T-helper 2 cell treated with Interferon-gamma antibody and Interleukin-4, amounts not matched to agents 5 μg/mL and 100 μg/mL, for 36 hours (primary cell): ENCODE measurements at regions not wholly inside any gene's neighbourhood (a gene's known extent, or its start where the extent isn't known, plus 50 kb on each side); places are given as distances from the start of the nearest gene placed in this dataset.
A peak's percentile ranks its signal among the peaks of the same experiment; 100 is the strongest.

Experiments used
- DNase-seq: peaks from one replicate; pipeline ENCODE4 v3.0.0; 2021; ENCODE audit warnings: low spot score
- H3K27ac Mint-ChIP-seq: one replicate; pipeline ENCODE4 v1.8.0; 2021; ENCODE audit warnings: mild to moderate bottlenecking, mixed read lengths
- H3K27me3 Mint-ChIP-seq: one replicate; pipeline ENCODE4 v1.8.0; 2021; ENCODE audit warnings: low read depth, mixed read lengths
- H3K36me3 Mint-ChIP-seq: one replicate; pipeline ENCODE4 v1.8.0; 2021; ENCODE audit warnings: low read depth, mixed read lengths
- H3K4me1 Mint-ChIP-seq: one replicate; pipeline ENCODE4 v1.8.0; 2021; ENCODE audit warnings: low read depth, mixed read lengths
- H3K4me3 Mint-ChIP-seq: one replicate; pipeline ENCODE4 v1.8.0; 2022; ENCODE audit warnings: mild to moderate bottlenecking, moderate library complexity, mixed read lengths
- H3K9me3 Mint-ChIP-seq: one replicate; pipeline ENCODE4 v1.8.0; 2021; ENCODE audit warnings: mixed read lengths

DNA sequence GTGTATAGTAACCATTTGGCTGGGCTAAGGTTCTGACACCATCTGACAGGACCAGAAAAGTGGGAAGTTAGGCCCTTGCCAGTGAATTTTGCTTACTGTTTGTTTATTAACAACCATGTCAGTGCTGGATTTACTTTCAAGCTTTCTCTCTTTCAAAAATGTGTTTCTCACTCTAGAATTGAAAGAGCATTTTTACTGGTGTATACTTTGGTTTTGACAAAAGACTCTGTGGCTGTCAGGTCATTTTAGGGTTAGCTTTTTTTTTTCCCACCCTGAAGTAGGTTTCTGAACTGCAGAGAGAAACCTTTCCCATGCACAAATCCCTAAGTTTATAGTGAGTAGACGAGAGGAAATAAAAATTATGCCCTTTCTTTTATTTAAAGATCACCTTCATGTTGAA, 230.0 kb upstream of the TBC1D5 start:
- H3K36me3 Mint-ChIP-seq: no peaks in the 10 kb centered on the region
- no peaks in the 10 kb centered on the region for H3K9me3 Mint-ChIP-seq
- no peak overlapping the region for H3K27ac Mint-ChIP-seq
- H3K4me1 Mint-ChIP-seq: peaks cover 4% of the 10 kb centered on the region
- H3K4me3 Mint-ChIP-seq: no peak overlapping the region
- H3K27me3 Mint-ChIP-seq: peaks cover 3% of the 10 kb centered on the region
- no peak for DNase-seq

DNA sequence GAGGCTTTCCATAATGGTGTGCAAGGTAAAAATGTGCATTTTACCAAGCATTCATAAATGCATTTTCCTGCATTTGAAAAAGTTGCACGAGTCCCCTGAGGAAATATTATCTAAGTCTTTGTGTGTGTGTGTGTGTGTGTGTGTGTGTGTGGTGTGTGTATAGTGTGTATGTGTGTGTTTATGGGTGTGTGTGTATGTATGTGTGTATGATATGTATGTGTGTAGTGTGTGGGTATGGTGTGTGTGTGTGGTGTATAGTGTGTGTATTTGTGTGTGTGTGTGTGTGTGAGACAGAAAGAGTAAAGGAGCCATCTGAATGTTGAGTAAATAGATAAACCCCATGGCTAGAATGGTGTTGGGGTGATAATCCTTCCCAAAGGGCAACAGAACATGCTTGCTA, 229.6 kb upstream of the TBC1D5 start:
- Mint-ChIP-seq H3K4me3 (no peak overlapping the region), H3K27me3 (peaks cover 3% of the 10 kb centered on the region), H3K9me3 (no peaks in the 10 kb centered on the region), H3K36me3 (no peaks in the 10 kb centered on the region), H3K4me1 (peaks cover 4% of the 10 kb centered on the region), H3K27ac (no peak overlapping the region)
- DNase-seq: no peak

DNA sequence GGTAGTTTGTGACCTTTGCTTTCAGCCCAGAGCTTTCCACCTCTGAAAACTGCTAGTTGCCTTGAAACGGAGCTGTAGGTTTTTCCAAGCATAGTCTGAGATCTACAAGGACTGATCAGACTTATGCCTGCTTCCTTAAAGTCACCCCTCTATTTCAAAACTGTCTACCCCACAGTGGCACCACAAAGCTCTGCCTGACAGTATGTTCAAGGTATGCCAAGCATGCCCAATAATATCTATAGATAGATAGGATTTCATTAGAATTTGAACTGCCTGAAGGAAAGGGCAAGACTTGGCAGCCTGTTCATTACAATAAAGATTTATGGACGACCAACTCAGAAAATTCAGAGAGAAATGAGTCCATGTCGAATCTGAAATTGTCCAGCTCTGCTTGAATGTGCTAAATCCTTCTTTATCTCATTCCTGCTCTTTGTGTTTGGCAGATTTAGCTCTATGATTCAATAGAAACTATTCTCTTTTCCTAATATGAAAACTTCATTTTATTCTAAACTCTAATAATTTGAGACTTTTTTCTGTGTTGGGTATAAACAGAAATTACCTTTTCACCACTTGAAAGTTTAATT, 227.6 kb upstream of the TBC1D5 start:
- H3K4me3 Mint-ChIP-seq: no peak overlapping the region
- no peaks in the 10 kb centered on the region for H3K9me3 Mint-ChIP-seq
- H3K27me3 Mint-ChIP-seq: no peaks in the 10 kb centered on the region
- H3K4me1 Mint-ChIP-seq: peaks cover 4% of the 10 kb centered on the region
- H3K36me3 Mint-ChIP-seq: no peaks in the 10 kb centered on the region
- DNase-seq: no peak
- no peak overlapping the region for H3K27ac Mint-ChIP-seq

DNA sequence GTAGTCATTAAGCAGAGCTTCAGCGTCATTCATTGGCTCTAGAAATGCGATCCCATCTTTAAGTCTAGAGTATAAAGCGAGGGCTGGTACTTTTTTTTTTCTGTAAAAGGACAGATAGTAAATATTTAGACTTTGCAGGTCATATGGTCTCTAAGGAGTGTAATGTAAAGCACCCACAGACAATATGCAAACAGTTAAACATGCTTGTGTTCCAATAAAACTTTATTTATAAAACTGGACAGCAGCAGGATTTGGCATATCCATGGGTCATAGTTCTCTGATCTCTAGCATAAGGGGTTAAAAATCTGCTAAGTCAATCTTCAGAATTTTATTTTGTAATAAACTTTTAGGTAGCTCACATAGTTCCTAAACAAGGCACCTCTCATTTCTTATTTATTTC, 226.8 kb upstream of the TBC1D5 start:
- H3K36me3 Mint-ChIP-seq: no peaks in the 10 kb centered on the region
- no peak overlapping the region for H3K4me3 Mint-ChIP-seq
- H3K27me3 Mint-ChIP-seq: no peaks in the 10 kb centered on the region
- DNase-seq: no peak
- peaks cover 7% of the 10 kb centered on the region for H3K4me1 Mint-ChIP-seq
- H3K9me3 Mint-ChIP-seq: no peaks in the 10 kb centered on the region
- no peak overlapping the region for H3K27ac Mint-ChIP-seq

DNA sequence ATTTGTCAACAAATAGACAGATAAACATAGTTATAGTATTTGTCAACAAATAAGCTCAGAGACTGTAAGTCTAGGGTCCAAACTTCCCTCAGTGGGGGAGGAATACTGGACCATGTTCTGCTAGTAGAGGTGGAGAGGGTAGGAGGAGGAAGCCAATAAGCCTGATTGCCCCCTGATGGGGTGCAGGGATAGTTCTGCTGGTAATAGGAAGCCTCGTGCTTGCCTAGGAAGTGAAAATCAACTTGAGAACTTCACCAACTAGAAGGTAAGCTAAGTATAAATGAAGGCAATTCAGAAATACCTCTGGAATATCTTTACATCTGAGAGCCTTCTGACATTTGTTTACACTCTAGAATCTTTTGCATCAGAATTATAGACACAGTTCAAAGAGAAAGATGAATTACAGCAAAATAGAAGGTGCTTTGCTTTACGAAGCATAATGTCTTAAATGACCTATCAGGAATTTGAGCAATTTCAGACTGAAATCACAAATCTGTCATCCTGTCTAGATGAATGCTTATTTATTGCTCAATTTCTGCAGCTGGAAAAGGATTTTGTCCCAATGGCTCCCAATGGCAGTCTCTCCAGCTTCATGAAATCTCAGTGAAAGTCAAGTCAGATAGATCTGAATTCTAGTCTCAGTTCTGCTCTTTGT, 225.6 kb upstream of the TBC1D5 start:
- Mint-ChIP-seq H3K9me3 (no peaks in the 10 kb centered on the region), H3K36me3 (no peaks in the 10 kb centered on the region), H3K4me3 (no peak overlapping the region), H3K27me3 (no peaks in the 10 kb centered on the region), H3K27ac (no peak overlapping the region), H3K4me1 (peaks cover 13% of the 10 kb centered on the region)
- DNase-seq: no peak

DNA sequence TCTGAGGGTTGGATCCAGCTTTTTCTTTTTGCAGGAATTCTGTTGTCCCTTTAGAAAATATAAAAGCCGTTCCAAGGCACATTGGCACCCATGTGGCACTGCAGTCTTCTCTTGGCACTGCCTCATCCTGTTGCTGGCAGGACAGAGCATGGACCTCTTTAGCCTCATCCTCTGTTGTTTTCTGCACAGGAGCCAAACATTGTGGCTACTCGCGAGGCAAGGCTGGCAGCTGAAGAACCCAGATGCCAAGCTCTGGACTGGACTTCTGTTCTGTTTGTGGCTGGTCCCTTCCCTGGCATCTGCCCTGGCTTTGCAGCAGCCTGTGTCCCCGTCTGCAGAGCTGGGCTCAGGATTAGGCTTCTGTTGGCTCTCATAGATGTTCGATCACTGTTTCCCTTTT, 224.7 kb upstream of the TBC1D5 start:
- Mint-ChIP-seq H3K36me3 (no peaks in the 10 kb centered on the region), H3K4me3 (no peak overlapping the region), H3K9me3 (no peaks in the 10 kb centered on the region), H3K4me1 (peaks cover 13% of the 10 kb centered on the region), H3K27me3 (no peaks in the 10 kb centered on the region), H3K27ac (no peak overlapping the region)
- DNase-seq: no peak

DNA sequence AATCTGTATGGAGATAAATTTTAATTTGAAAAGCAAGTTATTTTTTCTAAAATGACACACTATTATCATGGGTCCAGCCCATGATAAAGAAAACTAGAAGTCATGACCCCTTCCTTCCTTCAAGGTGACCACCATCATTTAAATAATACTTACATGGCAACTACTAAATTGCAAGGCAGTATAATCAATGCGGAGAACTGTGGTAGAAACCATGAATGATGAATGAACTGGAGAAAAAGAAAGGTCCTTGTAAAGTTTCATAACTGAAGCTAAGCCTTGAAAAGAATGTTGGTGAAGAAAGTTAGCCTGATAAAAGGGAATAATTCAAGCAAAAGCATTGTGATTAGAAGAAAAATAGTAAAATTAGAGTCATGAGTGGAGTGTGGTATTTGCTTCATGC, 222.9 kb upstream of the TBC1D5 start:
- H3K9me3 Mint-ChIP-seq: no peaks in the 10 kb centered on the region
- H3K4me3 Mint-ChIP-seq: no peak overlapping the region
- H3K27ac Mint-ChIP-seq: no peak overlapping the region
- peaks cover 8% of the 10 kb centered on the region for H3K4me1 Mint-ChIP-seq
- no peaks in the 10 kb centered on the region for H3K27me3 Mint-ChIP-seq
- no peak for DNase-seq
- no peaks in the 10 kb centered on the region for H3K36me3 Mint-ChIP-seq

DNA sequence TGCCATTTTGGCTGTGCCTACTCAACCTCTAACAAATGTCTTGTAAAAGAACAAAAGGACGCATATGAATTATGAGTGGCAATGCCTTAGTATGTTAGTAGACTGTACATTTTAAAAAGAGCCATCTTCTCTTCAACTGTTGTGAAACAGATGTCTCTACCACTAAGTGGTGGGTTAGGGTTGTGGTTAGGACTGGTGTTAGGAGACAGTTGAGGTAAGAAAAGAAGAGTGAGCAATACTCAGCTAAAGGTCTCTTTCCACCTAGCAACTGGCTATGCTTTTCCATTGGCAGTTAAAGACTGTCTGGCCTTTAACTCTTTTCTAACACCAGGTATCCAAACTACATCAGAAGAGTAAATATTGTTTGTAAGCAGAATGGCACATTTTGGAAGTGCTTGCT, 221.7 kb upstream of the TBC1D5 start:
- H3K4me1 Mint-ChIP-seq: peaks cover 8% of the 10 kb centered on the region
- peak; percentile 21 for DNase-seq
- no peaks in the 10 kb centered on the region for H3K9me3 Mint-ChIP-seq
- H3K27me3 Mint-ChIP-seq: peaks cover 2% of the 10 kb centered on the region
- no peaks in the 10 kb centered on the region for H3K36me3 Mint-ChIP-seq
- H3K27ac Mint-ChIP-seq: no peak overlapping the region
- H3K4me3 Mint-ChIP-seq: no peak overlapping the region

DNA sequence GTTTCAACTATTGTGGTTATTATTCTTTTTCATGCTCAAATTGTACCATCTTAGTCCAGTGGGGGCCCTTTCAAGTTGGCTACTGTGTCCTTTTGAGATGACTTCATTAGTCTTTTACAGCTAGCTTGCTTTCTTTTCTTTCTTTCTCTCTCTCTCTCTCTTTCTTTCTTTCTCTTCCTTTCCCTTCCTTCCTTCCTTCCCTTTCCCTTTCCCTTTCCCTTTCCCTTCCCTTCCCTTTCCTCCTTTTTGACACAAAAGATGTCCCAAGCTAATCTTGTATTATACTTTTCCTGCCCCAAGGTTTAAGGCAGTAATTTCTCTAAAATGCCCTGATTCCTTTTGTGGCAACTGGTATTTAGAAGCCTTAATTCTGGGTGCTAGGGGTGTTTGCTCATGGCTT, 213.0 kb upstream of the TBC1D5 start:
- no peak overlapping the region for H3K27ac Mint-ChIP-seq
- H3K4me3 Mint-ChIP-seq: no peak overlapping the region
- H3K36me3 Mint-ChIP-seq: no peaks in the 10 kb centered on the region
- no peak for DNase-seq
- peaks cover 13% of the 10 kb centered on the region for H3K27me3 Mint-ChIP-seq
- H3K4me1 Mint-ChIP-seq: no peaks in the 10 kb centered on the region
- peaks cover 14% of the 10 kb centered on the region for H3K9me3 Mint-ChIP-seq

DNA sequence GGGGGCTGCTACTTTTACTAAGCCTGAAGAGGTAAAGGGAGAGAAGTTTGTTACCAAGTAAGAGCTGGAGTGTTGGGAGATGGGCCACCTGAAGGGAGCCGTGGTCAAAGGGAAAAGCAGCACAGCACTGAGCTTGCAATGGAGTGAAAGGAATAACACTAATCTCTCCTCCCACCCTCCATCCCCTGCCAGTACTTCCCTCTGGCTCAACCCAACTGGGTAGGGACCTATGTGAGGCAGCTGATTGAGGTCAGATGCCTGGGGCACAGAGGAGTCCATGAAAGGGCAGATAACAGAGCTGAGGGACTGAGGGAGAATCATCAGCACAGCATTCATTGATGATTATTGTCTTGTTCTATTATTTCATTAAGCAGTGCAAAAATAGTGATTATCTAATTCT, 212.4 kb upstream of the TBC1D5 start:
- DNase-seq: no peak
- H3K4me3 Mint-ChIP-seq: no peak overlapping the region
- H3K27me3 Mint-ChIP-seq: peaks cover 12% of the 10 kb centered on the region
- H3K27ac Mint-ChIP-seq: no peak overlapping the region
- H3K9me3 Mint-ChIP-seq: peaks cover 15% of the 10 kb centered on the region
- H3K4me1 Mint-ChIP-seq: no peaks in the 10 kb centered on the region
- H3K36me3 Mint-ChIP-seq: no peaks in the 10 kb centered on the region

DNA sequence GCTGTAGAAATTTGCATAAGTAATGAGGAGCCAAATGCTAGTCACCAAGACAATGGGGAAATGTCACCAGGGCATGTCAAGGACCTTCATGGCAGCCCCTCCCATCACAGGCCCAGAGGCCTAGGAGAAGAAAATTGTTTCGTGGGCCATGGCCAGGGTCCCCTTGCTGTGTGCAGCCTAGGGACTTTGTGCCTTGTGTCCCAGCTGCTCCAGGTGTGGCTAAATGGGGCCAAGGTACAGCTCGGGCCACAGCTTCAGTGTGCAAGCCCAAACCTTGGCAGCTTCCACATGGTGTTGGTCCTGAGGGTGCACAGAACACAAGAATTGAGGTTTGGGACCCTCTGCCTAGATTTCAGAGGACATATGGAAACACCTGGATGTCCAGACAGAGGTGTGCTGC, 208.8 kb upstream of the TBC1D5 start:
- no peak overlapping the region for H3K27ac Mint-ChIP-seq
- no peaks in the 10 kb centered on the region for H3K36me3 Mint-ChIP-seq
- no peak overlapping the region for H3K4me3 Mint-ChIP-seq
- H3K9me3 Mint-ChIP-seq: peaks cover 20% of the 10 kb centered on the region
- peaks cover 9% of the 10 kb centered on the region for H3K27me3 Mint-ChIP-seq
- no peaks in the 10 kb centered on the region for H3K4me1 Mint-ChIP-seq
- DNase-seq: no peak

DNA sequence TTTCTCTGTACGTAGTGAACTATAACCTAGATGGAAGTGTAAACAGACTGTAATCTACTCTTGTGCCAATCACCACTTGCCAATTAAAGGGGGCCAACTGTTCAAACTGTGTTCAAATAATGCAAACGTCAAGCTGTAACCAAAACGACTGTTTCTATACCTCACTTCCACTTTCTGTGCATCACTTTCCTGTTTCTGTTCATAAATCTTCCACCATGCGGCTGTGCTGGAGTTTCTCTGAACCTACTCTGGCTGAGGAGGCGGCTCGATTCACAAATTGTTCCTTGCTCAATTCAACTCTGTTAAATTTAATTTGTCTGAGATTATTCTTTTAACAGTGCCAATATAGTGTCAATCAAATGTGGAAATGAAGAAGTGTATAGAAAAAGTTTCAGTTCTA, 206.7 kb upstream of the TBC1D5 start:
- DNase-seq: no peak
- Mint-ChIP-seq H3K36me3 (no peaks in the 10 kb centered on the region), H3K9me3 (peaks cover 20% of the 10 kb centered on the region), H3K27ac (no peak overlapping the region), H3K4me1 (no peaks in the 10 kb centered on the region), H3K4me3 (no peak overlapping the region), H3K27me3 (peaks cover 7% of the 10 kb centered on the region)

DNA sequence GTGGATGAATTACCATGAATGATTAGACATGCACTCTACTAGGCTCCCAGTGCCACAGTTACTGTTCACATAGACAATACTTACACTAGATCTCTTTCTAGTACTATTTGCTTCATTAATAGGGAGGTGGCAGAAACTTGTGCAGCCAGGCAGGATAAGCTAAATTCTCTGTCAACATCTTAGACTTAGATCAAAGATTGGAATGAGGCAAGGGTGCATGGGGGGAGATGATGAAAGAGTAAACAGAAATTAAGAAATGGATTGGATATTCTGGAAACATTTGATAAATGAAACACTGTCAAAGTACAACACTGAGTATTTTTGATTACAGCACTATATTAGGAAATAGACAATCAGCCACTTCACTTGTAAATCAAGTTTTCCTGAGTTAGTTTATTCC, 205.4 kb upstream of the TBC1D5 start:
- no peak for DNase-seq
- H3K4me1 Mint-ChIP-seq: no peaks in the 10 kb centered on the region
- H3K4me3 Mint-ChIP-seq: no peak overlapping the region
- peaks cover 20% of the 10 kb centered on the region for H3K9me3 Mint-ChIP-seq
- H3K27me3 Mint-ChIP-seq: peaks cover 10% of the 10 kb centered on the region
- no peak overlapping the region for H3K27ac Mint-ChIP-seq
- no peaks in the 10 kb centered on the region for H3K36me3 Mint-ChIP-seq

DNA sequence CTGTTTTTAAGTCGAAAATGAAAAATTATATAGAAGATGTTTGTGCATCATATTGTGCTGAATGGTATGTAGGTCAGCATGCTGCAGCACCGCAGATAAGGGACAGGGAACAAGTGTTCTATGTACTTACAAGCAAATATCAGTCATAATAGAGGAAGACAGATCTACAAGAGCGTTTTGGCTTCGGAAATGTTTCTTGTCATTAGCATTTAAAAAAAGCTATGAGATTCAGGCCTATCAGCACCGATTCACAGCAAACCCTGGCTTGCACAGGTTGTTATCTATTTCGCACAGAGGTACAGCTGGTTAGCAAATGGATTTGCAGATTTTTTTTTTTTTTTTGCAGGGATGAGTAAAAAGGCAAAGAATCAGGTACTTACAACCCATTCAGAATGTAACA, 204.2 kb upstream of the TBC1D5 start:
- no peak overlapping the region for H3K4me3 Mint-ChIP-seq
- H3K36me3 Mint-ChIP-seq: no peaks in the 10 kb centered on the region
- no peak for DNase-seq
- no peak overlapping the region for H3K27ac Mint-ChIP-seq
- H3K4me1 Mint-ChIP-seq: no peaks in the 10 kb centered on the region
- peaks cover 23% of the 10 kb centered on the region for H3K27me3 Mint-ChIP-seq
- peaks cover 13% of the 10 kb centered on the region for H3K9me3 Mint-ChIP-seq

DNA sequence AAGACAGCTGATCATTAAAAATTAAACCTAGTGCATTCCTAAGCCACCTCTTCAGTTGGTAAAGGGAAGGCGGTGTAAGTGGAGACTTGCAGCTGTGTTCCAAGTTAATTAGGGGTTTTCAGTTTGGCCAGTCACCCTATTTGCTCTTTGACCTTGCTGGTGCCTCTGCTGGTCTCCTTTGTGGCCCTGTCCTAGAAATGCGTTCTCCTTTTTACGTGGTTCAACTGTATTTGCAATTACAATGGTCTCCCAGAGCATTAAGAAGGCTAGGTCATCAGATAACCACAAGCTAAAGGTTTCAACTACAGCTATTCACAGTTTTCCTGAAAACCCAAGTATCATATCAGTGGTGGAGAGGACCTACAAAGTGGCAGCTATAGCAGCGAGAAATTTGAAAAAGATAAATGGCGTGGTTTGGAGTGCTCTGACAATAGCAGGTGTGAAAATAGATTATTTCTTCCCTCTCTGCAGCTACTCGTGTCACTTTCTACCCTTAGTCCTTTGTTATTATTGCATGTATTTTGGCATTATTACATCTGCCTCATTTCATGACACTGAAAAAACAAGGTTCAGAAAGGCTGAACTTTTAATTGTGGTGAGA, 203.5 kb upstream of the TBC1D5 start:
- Mint-ChIP-seq H3K9me3 (peaks cover 11% of the 10 kb centered on the region), H3K4me3 (no peak overlapping the region), H3K36me3 (no peaks in the 10 kb centered on the region), H3K4me1 (no peaks in the 10 kb centered on the region), H3K27me3 (peaks cover 25% of the 10 kb centered on the region), H3K27ac (no peak overlapping the region)
- no peak for DNase-seq
